ENCODE measurements at regions not wholly inside any gene's neighbourhood (a gene's known extent, or its start where the extent isn't known, plus 50 kb on each side); places are given as distances from the start of the nearest gene placed in this dataset.

GRCh38 chr3:182698078-182698477 lies 95.2 kb upstream of the ATP11B start:
- TF ChIP-seq, protein P1, sequence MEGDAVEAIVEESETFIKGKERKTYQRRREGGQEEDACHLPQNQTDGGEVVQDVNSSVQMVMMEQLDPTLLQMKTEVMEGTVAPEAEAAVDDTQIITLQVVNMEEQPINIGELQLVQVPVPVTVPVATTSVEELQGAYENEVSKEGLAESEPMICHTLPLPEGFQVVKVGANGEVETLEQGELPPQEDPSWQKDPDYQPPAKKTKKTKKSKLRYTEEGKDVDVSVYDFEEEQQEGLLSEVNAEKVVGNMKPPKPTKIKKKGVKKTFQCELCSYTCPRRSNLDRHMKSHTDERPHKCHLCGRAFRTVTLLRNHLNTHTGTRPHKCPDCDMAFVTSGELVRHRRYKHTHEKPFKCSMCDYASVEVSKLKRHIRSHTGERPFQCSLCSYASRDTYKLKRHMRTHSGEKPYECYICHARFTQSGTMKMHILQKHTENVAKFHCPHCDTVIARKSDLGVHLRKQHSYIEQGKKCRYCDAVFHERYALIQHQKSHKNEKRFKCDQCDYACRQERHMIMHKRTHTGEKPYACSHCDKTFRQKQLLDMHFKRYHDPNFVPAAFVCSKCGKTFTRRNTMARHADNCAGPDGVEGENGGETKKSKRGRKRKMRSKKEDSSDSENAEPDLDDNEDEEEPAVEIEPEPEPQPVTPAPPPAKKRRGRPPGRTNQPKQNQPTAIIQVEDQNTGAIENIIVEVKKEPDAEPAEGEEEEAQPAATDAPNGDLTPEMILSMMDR (conservative IDR thresholded peaks at IDR 0.05; ENCODE audit: low read depth, low read length): no peak
- TF ChIP-seq NFE2L2 (IDR thresholded peaks at IDR 0.05; ENCODE audit: low read depth, low read length) (no peak), MXI1 (IDR thresholded peaks at IDR 0.05; ENCODE audit: borderline replicate concordance, low read depth, low read length) (no peak), RAD21 (IDR thresholded peaks at IDR 0.05; ENCODE audit: low read length) (no peak), POLR2A (IDR thresholded peaks at IDR 0.05; ENCODE audit: low read depth, low read length) (no peak), CEBPB (IDR thresholded peaks at IDR 0.05; ENCODE audit: low read depth, low read length) (no peak), RCOR1 (IDR thresholded peaks at IDR 0.05; ENCODE audit: insufficient replicate concordance, low read length) (no peak), MAFK (IDR thresholded peaks at IDR 0.05; ENCODE audit: low read depth, low read length) (no peak), USF2 (IDR thresholded peaks at IDR 0.05; ENCODE audit: low read depth, low read length) (no peak), CHD1 (IDR thresholded peaks at IDR 0.05; ENCODE audit: low read depth, low read length) (no peak), SMC3 (IDR thresholded peaks at IDR 0.05; ENCODE audit: low read depth, low read length) (no peak), FOS (IDR thresholded peaks at IDR 0.05; ENCODE audit: low read depth, low read length) (no peak), BHLHE40 (IDR thresholded peaks at IDR 0.05; ENCODE audit: low read depth, low read length) (no peak)
- TF ChIP-seq, protein P2, sequence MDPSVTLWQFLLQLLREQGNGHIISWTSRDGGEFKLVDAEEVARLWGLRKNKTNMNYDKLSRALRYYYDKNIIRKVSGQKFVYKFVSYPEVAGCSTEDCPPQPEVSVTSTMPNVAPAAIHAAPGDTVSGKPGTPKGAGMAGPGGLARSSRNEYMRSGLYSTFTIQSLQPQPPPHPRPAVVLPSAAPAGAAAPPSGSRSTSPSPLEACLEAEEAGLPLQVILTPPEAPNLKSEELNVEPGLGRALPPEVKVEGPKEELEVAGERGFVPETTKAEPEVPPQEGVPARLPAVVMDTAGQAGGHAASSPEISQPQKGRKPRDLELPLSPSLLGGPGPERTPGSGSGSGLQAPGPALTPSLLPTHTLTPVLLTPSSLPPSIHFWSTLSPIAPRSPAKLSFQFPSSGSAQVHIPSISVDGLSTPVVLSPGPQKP (IDR thresholded peaks at IDR 0.05; ENCODE audit: borderline replicate concordance, low read depth, low read length): no peak
